Left lung (tissue), 4 donors: ENCODE measurements at regions not wholly inside any gene's neighbourhood (a gene's known extent, or its start where the extent isn't known, plus 50 kb on each side); places are given as distances from the start of the nearest gene placed in this dataset.
A peak's percentile ranks its signal among the peaks of the same experiment; 100 is the strongest.

Source experiments
- ATAC-seq: fragments of 200-7000 bp; cut with Tn5 transposase; one replicate; pipeline ENCODE4 v1.9.1; 2020; ENCODE audit warnings: moderate library complexity
- DNase-seq, 4 donors: peaks; one replicate each; pipeline ENCODE4 v3.0.0-alpha.2; 2013 to 2020
- H3K27ac ChIP-seq, 2 donors: fragments of 200-600 bp; sonication (generic) in 1 of 2; one replicate each; pipeline versions ENCODE4 v1.5.0 to v1.8.0; 2020 to 2021
- H3K27me3 ChIP-seq, 2 donors: fragments of 200-600 bp; sonication (generic) in 1 of 2; one replicate each; pipeline versions ENCODE4 v1.5.0 to v1.8.0; 2020 to 2021
- H3K36me3 ChIP-seq, 2 donors: fragments of 200-600 bp; sonication (generic) in 1 of 2; one replicate each; pipeline versions ENCODE4 v1.5.0 to v1.8.0; 2020 to 2021
- H3K4me1 ChIP-seq, 2 donors: fragments of 200-600 bp; one replicate each; pipeline ENCODE4 v1.8.0; 2021
- H3K4me3 ChIP-seq, 2 donors: fragments of 200-600 bp; sonication (generic) in 1 of 2; one replicate each; pipeline versions ENCODE4 v1.5.0 to v1.8.0; 2020 to 2021; ENCODE audit warnings: mild to moderate bottlenecking in 1 of 2
- H3K9me3 ChIP-seq, 2 donors: fragments of 200-600 bp; sonication (generic) in 1 of 2; one replicate each; pipeline versions ENCODE4 v1.5.0 to v1.8.0; 2020 to 2021
- CTCF ChIP-seq, 2 donors: fragments of 200-600 bp; sonication (generic) in 1 of 2; IDR thresholded peaks; one replicate each; pipeline versions ENCODE4 v1.5.0 to v1.8.0; 2021; ENCODE audit warnings: antibody characterized with exemption in 2 of 2
- intact Hi-C, 2 donors: fragments of 100-400 bp; cut with DNase I; formaldehyde crosslinking; loops; one replicate each; pipeline versions ENCODE4 v1.11.2 to v1.14.2; 2022
- donor health status: DM: no; HTN: yes; CAD: no.
- donor health status: DM: no; HTN: no; CAD: no.

GRCh38 chr3:17798000-17798399 is 55.6 kb upstream of the TBC1D5 start:
- Histone ChIP-seq H3K27me3 (no peaks in the 10 kb centered on the region), H3K4me1 (no peaks in the 10 kb centered on the region), H3K36me3 (no peaks in the 10 kb centered on the region), H3K4me3 (no peak overlapping the region), H3K9me3 (peaks cover 0 to 4% of the 10 kb centered on the region in 2 donors), H3K27ac (no peak overlapping the region)
- no peak for TF ChIP-seq CTCF (IDR thresholded peaks at IDR 0.05)
- ATAC-seq (no peak), DNase-seq (no peak)
- intact Hi-C loops, result no loop called here

- Histone ChIP-seq H3K27ac (no peak overlapping the region), H3K9me3 (peaks cover 0 to 19% of the 10 kb centered on the region in 2 donors), H3K4me3 (no peak overlapping the region), H3K27me3 (no peaks in the 10 kb centered on the region), H3K4me1 (no peaks in the 10 kb centered on the region), H3K36me3 (no peaks in the 10 kb centered on the region)
- no peak for ATAC-seq
- no peak for DNase-seq
- TF ChIP-seq CTCF (IDR thresholded peaks at IDR 0.05), result no peak
- intact Hi-C loops, result no loop called here
Observed at GRCh38 chr3:17795711-17796110, 53.3 kb upstream of the TBC1D5 start.

- no peak for TF ChIP-seq CTCF (IDR thresholded peaks at IDR 0.05)
- no peak for DNase-seq
- intact Hi-C loops, result no loop called here
- H3K27me3 ChIP-seq, result no peaks in the 10 kb centered on the region
- no peak for ATAC-seq
- no peak overlapping the region for H3K27ac ChIP-seq
- H3K4me1 ChIP-seq, result no peaks in the 10 kb centered on the region
- H3K4me3 ChIP-seq, result no peak overlapping the region
- H3K36me3 ChIP-seq, result no peaks in the 10 kb centered on the region
- H3K9me3 ChIP-seq, result peaks cover 0 to 19% of the 10 kb centered on the region in 2 donors
Observed at GRCh38 chr3:17795280-17795679, 52.8 kb upstream of the TBC1D5 start.

- H3K27me3 ChIP-seq, result no peaks in the 10 kb centered on the region
- H3K9me3 ChIP-seq, result peaks cover 0 to 21% of the 10 kb centered on the region in 2 donors
- intact Hi-C loops, result no loop called here
- DNase-seq, result peak in 1 of 4 donors; percentile 58
- H3K36me3 ChIP-seq, result no peaks in the 10 kb centered on the region
- ATAC-seq, result no peak
- TF ChIP-seq CTCF (IDR thresholded peaks at IDR 0.05), result no peak
- H3K27ac ChIP-seq, result no peak overlapping the region
- H3K4me1 ChIP-seq, result no peaks in the 10 kb centered on the region
- no peak overlapping the region for H3K4me3 ChIP-seq
Observed at GRCh38 chr3:17793542-17794195, 51.2 kb upstream of the TBC1D5 start.
